GM19395 (cell line): ENCODE measurements at regions not wholly inside any gene's neighbourhood (a gene's known extent, or its start where the extent isn't known, plus 50 kb on each side); places are given as distances from the start of the nearest gene placed in this dataset.
A peak's percentile ranks its signal among the peaks of the same experiment; 100 is the strongest.
"Not testable (repeated sequence)": the region's sequence is repeated elsewhere in the genome, so short reads cannot be mapped to it uniquely, and the experiment has no call there.

ENCODE experiments used
- ATAC-seq: cut with Tn5 transposase; IDR thresholded peaks from one replicate; pipeline ENCODE4 v1.9.1; 2021; ENCODE audit warnings: mild to moderate bottlenecking, moderate library complexity; ENCODE audit not compliant: unreplicated experiment

- no peak for ATAC-seq
These were observed 59.0 kb upstream of the ZNF532 start for GRCh38 chr18:58805467-58806187.

- ATAC-seq = peak; percentile 99
These were observed 57.6 kb upstream of the ZNF532 start for GRCh38 chr18:58806826-58807714.

- no peak for ATAC-seq
These were observed 56.9 kb upstream of the ZNF532 start for GRCh38 chr18:58807766-58808165.

GRCh38 chr18:58808349-58808748 is 56.3 kb upstream of the ZNF532 start:
- no peak for ATAC-seq

- not testable (repeated sequence) for ATAC-seq
These were observed 52.8 kb upstream of the ZNF532 start for GRCh38 chr18:58811859-58812258.

GRCh38 chr18:58813105-58813504 is 51.6 kb upstream of the ZNF532 start:
- ATAC-seq = no peak

GRCh38 chr18:58813561-58814225 is 51.0 kb upstream of the ZNF532 start:
- no peak for ATAC-seq

GRCh38 chr18:58814317-58814716 is 50.4 kb upstream of the ZNF532 start:
- no peak for ATAC-seq
